ENCODE measurements at regions not wholly inside any gene's neighbourhood (a gene's known extent, or its start where the extent isn't known, plus 50 kb on each side); places are given as distances from the start of the nearest gene placed in this dataset.
A peak's percentile ranks its signal among the peaks of the same experiment; 100 is the strongest.

DNA sequence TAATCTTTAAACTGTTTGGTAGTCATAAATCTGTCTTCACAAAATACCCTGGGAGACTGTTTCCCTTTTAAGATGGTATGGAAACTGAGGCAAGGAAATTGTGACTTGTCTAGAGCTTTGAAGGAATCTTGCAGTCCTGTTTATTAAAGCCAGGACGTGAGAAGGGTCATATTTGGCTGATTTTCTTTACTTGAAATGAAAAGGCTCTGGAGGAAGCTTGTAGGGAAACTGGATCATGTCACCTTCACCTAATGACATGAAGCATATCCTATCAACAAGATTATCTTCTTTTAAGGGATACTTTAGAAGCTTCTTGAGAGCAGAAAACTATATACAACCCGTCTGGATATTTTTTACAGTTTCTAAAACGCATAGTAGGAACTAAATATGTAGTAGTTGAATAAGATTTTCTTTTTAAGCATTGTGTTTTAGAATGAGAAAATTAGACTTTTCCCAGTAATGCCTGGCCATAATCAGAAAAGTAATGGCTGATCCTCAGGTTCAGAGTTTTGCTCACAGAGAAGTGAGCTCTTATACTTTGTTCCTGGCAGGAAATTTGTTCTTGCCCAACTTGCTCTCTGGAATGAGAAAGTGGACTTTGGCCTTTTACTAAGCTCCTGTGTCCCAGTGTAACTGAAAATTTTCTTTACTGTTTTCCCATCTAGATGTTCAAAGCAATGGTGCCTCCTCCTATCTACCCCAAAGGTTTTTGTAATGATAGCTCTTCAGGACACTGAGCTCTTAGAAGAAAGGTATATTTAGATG, 136.8 kb upstream of the AFF2 start:
- Histone ChIP-seq H3K27ac (ENCODE audit: low read length) (no peak overlapping the region), H3K36me3 (ENCODE audit: control insufficient read depth in 1 of 2, insufficient read depth in 2 of 2, low read length in 2 of 2) (no peaks in the 10 kb centered on the region), H3K4me1 (ENCODE audit: control insufficient read depth in 1 of 2, insufficient read depth in 2 of 2, low read length in 2 of 2) (no peaks in the 10 kb centered on the region), H3K4me3 (ENCODE audit: low read depth in 1 of 2, low read length in 2 of 2) (no peak overlapping the region), H3K9me3 (ENCODE audit: control insufficient read depth in 1 of 2, low read length in 2 of 2) (no peaks in the 10 kb centered on the region), H3K27me3 (ENCODE audit: low read depth, low read length) (no peaks in the 10 kb centered on the region)

DNA sequence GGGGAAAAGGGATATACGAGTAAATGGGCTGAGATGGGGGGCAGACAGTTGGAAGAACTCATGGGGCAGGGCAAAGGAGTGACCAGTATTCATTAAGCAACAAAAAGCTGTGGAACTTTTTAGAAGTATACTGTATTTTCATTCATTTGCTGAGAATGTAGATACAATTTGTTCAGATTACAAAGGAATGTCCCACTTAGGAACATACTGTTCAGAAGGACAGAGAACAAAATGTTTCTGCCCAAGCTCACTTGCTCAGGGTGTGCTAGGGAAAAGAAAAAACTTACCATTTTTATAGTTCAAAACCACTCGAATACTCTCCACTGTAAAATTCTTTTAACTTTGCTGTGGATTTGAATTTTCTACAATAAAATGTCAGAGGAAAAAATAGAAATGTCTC, 135.2 kb upstream of the AFF2 start:
- Histone ChIP-seq H3K4me3 (ENCODE audit: low read depth in 1 of 2, low read length in 2 of 2) (no peak overlapping the region), H3K27ac (ENCODE audit: low read length) (no peak overlapping the region), H3K4me1 (ENCODE audit: control insufficient read depth in 1 of 2, insufficient read depth in 2 of 2, low read length in 2 of 2) (no peaks in the 10 kb centered on the region), H3K27me3 (ENCODE audit: low read depth, low read length) (no peaks in the 10 kb centered on the region), H3K9me3 (ENCODE audit: control insufficient read depth in 1 of 2, low read length in 2 of 2) (no peaks in the 10 kb centered on the region), H3K36me3 (ENCODE audit: control insufficient read depth in 1 of 2, insufficient read depth in 2 of 2, low read length in 2 of 2) (no peaks in the 10 kb centered on the region)

DNA sequence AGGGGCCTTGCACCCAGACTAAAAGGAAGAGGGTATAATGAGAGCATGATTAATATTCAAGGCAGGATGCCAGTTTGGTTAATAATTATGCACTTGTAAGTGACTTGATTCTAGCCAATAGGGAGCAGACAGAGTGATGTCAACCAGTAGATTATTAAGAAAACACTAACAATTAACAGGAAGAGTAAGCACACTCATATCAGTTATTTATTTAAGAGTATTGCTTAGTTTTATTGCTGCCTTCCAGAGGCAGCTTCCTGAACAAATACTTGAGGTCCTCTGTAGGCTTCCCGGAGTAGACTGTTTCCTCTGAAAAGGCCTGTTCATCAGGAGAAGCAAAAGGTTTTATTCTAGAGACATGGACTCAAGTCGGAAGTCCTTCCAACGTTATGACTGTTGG, 129.1 kb upstream of the AFF2 start:
- no peaks in the 10 kb centered on the region for H3K27me3 ChIP-seq (ENCODE audit: low read depth, low read length)
- H3K27ac ChIP-seq (ENCODE audit: low read length) = no peak overlapping the region
- H3K36me3 ChIP-seq (ENCODE audit: control insufficient read depth in 1 of 2, insufficient read depth in 2 of 2, low read length in 2 of 2) = no peaks in the 10 kb centered on the region
- no peaks in the 10 kb centered on the region for H3K4me1 ChIP-seq (ENCODE audit: control insufficient read depth in 1 of 2, insufficient read depth in 2 of 2, low read length in 2 of 2)
- peaks cover 0 to 3% of the 10 kb centered on the region in 2 donors for H3K9me3 ChIP-seq (ENCODE audit: control insufficient read depth in 1 of 2, low read length in 2 of 2)
- H3K4me3 ChIP-seq (ENCODE audit: low read depth in 1 of 2, low read length in 2 of 2) = no peak overlapping the region

DNA sequence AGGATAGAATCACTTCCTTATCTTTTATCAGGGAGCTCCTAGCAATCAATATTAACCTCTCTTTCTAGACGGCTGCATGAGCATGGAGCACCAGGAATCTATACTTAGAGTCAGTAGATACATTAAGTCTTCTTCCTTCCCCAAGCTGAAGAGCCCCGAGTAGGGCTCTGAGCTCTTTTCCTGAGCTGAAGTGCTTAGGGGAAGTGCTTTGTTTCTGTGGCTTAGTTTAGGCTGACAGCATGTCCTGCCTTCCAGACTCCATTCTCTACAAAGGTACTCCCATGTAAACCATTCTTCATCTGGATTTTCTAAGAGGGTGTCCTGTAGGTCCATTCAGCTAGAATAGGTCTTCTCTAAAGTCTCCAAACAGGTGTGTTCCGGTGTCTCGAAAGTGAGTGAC, 127.5 kb upstream of the AFF2 start:
- Histone ChIP-seq H3K4me1 (ENCODE audit: control insufficient read depth in 1 of 2, insufficient read depth in 2 of 2, low read length in 2 of 2) (no peaks in the 10 kb centered on the region), H3K9me3 (ENCODE audit: control insufficient read depth in 1 of 2, low read length in 2 of 2) (peaks cover 0 to 3% of the 10 kb centered on the region in 2 donors)

DNA sequence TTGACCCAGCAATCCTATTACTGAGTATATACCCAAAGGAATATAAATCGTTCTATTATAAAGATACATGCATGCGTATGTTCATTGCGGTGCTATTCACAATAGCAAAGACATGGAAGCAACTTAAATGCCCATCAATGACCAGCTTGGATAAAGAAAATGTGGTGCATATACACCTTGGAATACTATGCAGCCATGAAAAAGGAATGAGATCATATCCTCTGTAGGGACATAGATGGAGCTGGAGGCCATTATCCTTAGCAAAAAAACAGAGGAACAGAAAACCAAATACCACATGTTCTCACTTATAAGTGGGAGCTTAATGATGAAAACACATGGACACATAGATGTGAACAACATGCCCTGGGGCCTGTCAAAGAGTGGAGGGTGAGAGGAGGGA, 124.1 kb upstream of the AFF2 start:
- Histone ChIP-seq H3K4me3 (ENCODE audit: low read depth in 1 of 2, low read length in 2 of 2) (no peak overlapping the region), H3K4me1 (ENCODE audit: control insufficient read depth in 1 of 2, insufficient read depth in 2 of 2, low read length in 2 of 2) (no peaks in the 10 kb centered on the region), H3K9me3 (ENCODE audit: control insufficient read depth in 1 of 2, low read length in 2 of 2) (peaks cover 0 to 3% of the 10 kb centered on the region in 2 donors), H3K36me3 (ENCODE audit: control insufficient read depth in 1 of 2, insufficient read depth in 2 of 2, low read length in 2 of 2) (no peaks in the 10 kb centered on the region), H3K27me3 (ENCODE audit: low read depth, low read length) (no peaks in the 10 kb centered on the region), H3K27ac (ENCODE audit: low read length) (no peak overlapping the region)

More for the DNA sequence above, 127.5 kb upstream of the AFF2 start:
- Histone ChIP-seq H3K27me3 (ENCODE audit: low read depth, low read length) (no peaks in the 10 kb centered on the region), H3K4me3 (ENCODE audit: low read depth in 1 of 2, low read length in 2 of 2) (no peak overlapping the region), H3K27ac (ENCODE audit: low read length) (no peak overlapping the region), H3K36me3 (ENCODE audit: control insufficient read depth in 1 of 2, insufficient read depth in 2 of 2, low read length in 2 of 2) (no peaks in the 10 kb centered on the region)

DNA sequence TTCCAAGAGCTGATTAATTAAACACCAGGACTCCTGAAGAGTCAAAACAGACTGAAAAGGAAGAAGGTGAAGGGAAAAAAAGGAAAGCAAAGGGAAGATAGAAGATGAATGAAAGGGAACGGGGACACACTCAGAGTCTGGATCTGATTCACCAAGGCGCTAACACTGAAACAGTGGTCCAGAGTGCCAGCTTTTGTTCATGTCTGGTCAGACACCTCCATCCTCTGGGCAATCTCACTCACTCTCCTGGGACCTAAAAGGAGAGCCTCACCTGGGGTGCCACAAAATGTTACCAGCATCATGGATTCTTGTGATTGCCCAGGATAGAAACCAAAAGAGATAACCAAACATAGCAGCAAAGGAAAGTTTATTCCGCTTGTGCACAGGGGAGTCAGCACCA, 120.3 kb upstream of the AFF2 start:
- no peak overlapping the region for H3K27ac ChIP-seq (ENCODE audit: low read length)
- no peaks in the 10 kb centered on the region for H3K27me3 ChIP-seq (ENCODE audit: low read depth, low read length)
- H3K4me3 ChIP-seq (ENCODE audit: low read depth in 1 of 2, low read length in 2 of 2) = no peak overlapping the region
- H3K36me3 ChIP-seq (ENCODE audit: control insufficient read depth in 1 of 2, insufficient read depth in 2 of 2, low read length in 2 of 2) = no peaks in the 10 kb centered on the region
- peaks cover 0 to 3% of the 10 kb centered on the region in 2 donors for H3K9me3 ChIP-seq (ENCODE audit: control insufficient read depth in 1 of 2, low read length in 2 of 2)
- H3K4me1 ChIP-seq (ENCODE audit: control insufficient read depth in 1 of 2, insufficient read depth in 2 of 2, low read length in 2 of 2) = no peaks in the 10 kb centered on the region

DNA sequence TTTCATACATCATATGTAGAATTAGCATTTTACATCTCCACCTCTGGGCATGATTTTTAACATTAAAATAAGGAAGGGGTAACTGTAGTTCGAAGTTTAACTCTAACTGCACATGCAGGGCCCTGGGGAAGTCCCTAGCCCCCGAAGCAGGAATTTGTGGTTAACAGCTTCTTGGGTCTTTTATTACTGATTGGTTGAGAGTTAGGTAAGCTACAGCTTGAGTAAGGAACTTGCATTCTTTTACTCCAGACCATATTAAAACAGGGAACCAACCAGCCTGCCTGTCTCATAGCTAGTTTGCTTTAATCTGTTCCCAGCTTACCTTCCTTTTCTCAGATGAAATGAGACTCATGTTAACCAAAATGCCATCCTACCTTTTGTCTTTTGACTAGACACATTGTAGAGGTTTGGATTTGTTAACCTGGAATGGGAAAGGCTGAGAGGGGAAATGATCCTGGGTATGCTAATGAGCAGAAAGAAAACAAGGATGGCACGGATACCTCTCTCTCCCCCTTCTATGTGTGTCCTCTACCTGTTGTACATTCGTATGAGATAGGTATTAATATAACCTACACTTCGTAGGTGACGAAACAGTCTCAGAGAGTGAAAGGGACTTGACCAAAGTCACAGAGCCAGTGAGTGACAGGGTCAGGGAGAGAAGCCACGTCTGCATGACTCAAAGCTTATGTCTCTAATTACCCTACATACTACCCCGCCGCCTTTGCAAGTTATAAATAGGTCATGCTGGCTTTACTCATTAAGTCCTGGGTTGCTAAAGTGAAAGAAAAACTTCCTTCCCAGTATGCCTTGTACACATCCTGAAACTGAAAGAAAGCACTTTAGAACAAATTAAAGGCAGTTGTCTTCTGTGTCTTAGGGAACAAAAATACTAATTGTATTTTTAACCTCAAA, 119.5 kb upstream of the AFF2 start:
- peak overlapping the region in 1 of 2 donors; percentile 42 for H3K4me3 ChIP-seq (ENCODE audit: low read depth in 1 of 2, low read length in 2 of 2)
- no peaks in the 10 kb centered on the region for H3K4me1 ChIP-seq (ENCODE audit: control insufficient read depth in 1 of 2, insufficient read depth in 2 of 2, low read length in 2 of 2)
- no peaks in the 10 kb centered on the region for H3K36me3 ChIP-seq (ENCODE audit: control insufficient read depth in 1 of 2, insufficient read depth in 2 of 2, low read length in 2 of 2)
- peak overlapping the region; percentile 62 for H3K27ac ChIP-seq (ENCODE audit: low read length)
- H3K27me3 ChIP-seq (ENCODE audit: low read depth, low read length) = no peaks in the 10 kb centered on the region
- no peaks in the 10 kb centered on the region for H3K9me3 ChIP-seq (ENCODE audit: control insufficient read depth in 1 of 2, low read length in 2 of 2)

DNA sequence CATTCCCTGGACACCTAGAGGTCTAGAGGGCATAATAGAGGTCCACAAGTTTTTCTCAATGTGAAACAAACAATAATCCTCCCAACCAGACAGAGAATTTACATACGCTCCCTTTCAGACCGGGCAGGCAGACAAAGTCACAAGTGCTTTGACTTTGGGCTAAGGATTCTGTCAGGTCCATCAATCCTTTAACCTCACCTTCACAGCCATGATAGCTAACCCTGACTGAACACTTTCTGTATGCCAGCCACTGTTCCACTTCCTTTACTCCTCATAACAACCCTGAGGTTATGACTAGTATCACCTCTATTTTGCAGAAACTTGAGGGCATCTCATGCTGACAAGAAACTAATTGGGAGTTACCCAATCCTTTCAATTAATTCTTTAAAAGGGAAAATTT, 118.8 kb upstream of the AFF2 start:
- H3K4me3 ChIP-seq (ENCODE audit: low read depth in 1 of 2, low read length in 2 of 2) = peak overlapping the region in 1 of 2 donors; percentile 42
- no peaks in the 10 kb centered on the region for H3K36me3 ChIP-seq (ENCODE audit: control insufficient read depth in 1 of 2, insufficient read depth in 2 of 2, low read length in 2 of 2)
- H3K4me1 ChIP-seq (ENCODE audit: control insufficient read depth in 1 of 2, insufficient read depth in 2 of 2, low read length in 2 of 2) = no peaks in the 10 kb centered on the region
- H3K9me3 ChIP-seq (ENCODE audit: control insufficient read depth in 1 of 2, low read length in 2 of 2) = no peaks in the 10 kb centered on the region
- peak overlapping the region; percentile 47 for H3K27ac ChIP-seq (ENCODE audit: low read length)
- no peaks in the 10 kb centered on the region for H3K27me3 ChIP-seq (ENCODE audit: low read depth, low read length)

DNA sequence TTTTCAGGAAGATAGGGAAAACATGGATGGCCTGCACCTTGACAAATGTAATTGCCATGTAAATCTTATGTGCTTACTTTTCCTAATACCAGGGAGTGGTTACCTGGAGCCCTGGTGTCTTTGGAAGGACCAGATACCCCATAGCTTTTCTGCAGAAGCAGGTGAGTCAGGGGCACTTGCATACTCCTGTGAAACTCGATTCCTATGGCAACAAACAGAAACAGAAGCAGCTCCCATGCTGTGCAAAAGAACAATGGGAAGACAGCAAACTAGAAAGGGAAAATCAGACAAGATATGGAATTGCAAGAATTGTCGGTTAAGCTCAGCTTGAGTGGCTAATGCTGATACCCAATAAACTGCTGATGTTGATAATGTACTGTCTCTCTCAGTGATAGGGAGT, 117.4 kb upstream of the AFF2 start:
- Histone ChIP-seq H3K27me3 (ENCODE audit: low read depth, low read length) (no peaks in the 10 kb centered on the region), H3K9me3 (ENCODE audit: control insufficient read depth in 1 of 2, low read length in 2 of 2) (no peaks in the 10 kb centered on the region), H3K36me3 (ENCODE audit: control insufficient read depth in 1 of 2, insufficient read depth in 2 of 2, low read length in 2 of 2) (no peaks in the 10 kb centered on the region), H3K27ac (ENCODE audit: low read length) (no peak overlapping the region), H3K4me1 (ENCODE audit: control insufficient read depth in 1 of 2, insufficient read depth in 2 of 2, low read length in 2 of 2) (no peaks in the 10 kb centered on the region), H3K4me3 (ENCODE audit: low read depth in 1 of 2, low read length in 2 of 2) (no peak overlapping the region)

DNA sequence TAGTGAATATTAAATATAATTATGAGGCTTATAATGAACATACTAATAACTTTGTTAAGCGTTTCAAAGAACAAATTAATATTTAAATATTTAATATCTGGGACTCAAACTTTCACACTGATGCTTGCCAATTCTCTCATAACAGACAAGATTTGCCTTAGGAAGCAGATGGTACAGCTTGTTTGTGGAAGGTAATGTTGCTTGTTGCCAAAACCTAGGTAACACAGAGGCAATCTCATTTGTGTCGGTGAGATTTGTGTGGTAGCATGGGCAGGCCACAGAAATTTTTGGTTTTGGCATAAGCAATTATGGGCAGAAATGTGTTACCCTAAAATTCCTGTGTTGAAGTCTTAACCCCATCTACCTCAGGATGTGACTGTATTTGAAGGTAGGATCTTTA, 114.9 kb upstream of the AFF2 start:
- Histone ChIP-seq H3K36me3 (ENCODE audit: control insufficient read depth in 1 of 2, insufficient read depth in 2 of 2, low read length in 2 of 2) (no peaks in the 10 kb centered on the region), H3K27me3 (ENCODE audit: low read depth, low read length) (no peaks in the 10 kb centered on the region), H3K4me1 (ENCODE audit: control insufficient read depth in 1 of 2, insufficient read depth in 2 of 2, low read length in 2 of 2) (no peaks in the 10 kb centered on the region), H3K4me3 (ENCODE audit: low read depth in 1 of 2, low read length in 2 of 2) (no peak overlapping the region), H3K9me3 (ENCODE audit: control insufficient read depth in 1 of 2, low read length in 2 of 2) (no peaks in the 10 kb centered on the region), H3K27ac (ENCODE audit: low read length) (no peak overlapping the region)

DNA sequence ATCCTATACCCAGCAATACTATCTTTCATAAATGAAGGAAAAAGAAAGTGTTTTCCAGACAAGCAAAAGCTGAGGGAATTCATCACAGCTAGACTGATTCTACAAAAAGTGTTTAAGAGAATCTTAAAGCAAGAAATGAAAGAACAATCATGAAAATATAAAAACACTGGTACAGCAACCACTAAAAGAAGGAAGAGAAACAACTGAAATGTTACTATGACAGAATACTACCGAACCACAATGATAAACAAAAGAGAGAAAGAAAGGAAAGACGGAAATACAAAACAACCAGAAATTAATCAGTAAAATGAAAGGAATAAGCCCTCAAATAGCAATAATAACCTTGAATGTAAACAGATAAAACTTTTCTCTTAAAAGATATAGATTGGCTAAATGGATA, 110.8 kb upstream of the AFF2 start:
- no peaks in the 10 kb centered on the region for H3K27me3 ChIP-seq (ENCODE audit: low read depth, low read length)
- no peaks in the 10 kb centered on the region for H3K36me3 ChIP-seq (ENCODE audit: control insufficient read depth in 1 of 2, insufficient read depth in 2 of 2, low read length in 2 of 2)
- no peak overlapping the region for H3K27ac ChIP-seq (ENCODE audit: low read length)

More for the DNA sequence above, 110.8 kb upstream of the AFF2 start:
- Histone ChIP-seq H3K4me1 (ENCODE audit: control insufficient read depth in 1 of 2, insufficient read depth in 2 of 2, low read length in 2 of 2) (no peaks in the 10 kb centered on the region), H3K4me3 (ENCODE audit: low read depth in 1 of 2, low read length in 2 of 2) (no peak overlapping the region), H3K9me3 (ENCODE audit: control insufficient read depth in 1 of 2, low read length in 2 of 2) (peaks cover 0 to 3% of the 10 kb centered on the region in 2 donors)
